Hematopoietic multipotent progenitor cell treated with erythropoietin and hydrocortisone succinate and interleukin-3 and kit ligand, for 17 days (in vitro differentiated cells): ENCODE measurements at regions not wholly inside any gene's neighbourhood (a gene's known extent, or its start where the extent isn't known, plus 50 kb on each side); places are given as distances from the start of the nearest gene placed in this dataset.

Experiments
- DNase-seq: peaks from one replicate; pipeline ENCODE4 v3.0.0-alpha.2; 2015; ENCODE audit warnings: low spot score

GRCh38 chr1:25001125-25001915 is 71.2 kb upstream of the RUNX3 start:
- DNase-seq = no peak

GRCh38 chr1:24999906-25000305 is 69.8 kb upstream of the RUNX3 start:
- DNase-seq = no peak

- DNase-seq = no peak
Measured at GRCh38 chr1:24999426-24999825, 69.3 kb upstream of the RUNX3 start.

GRCh38 chr1:24998563-24999245 is 68.6 kb upstream of the RUNX3 start:
- no peak for DNase-seq

- DNase-seq = no peak
Measured at GRCh38 chr1:24996983-24997893, 67.2 kb upstream of the RUNX3 start.

- no peak for DNase-seq
Measured at GRCh38 chr1:24996456-24996855, 66.4 kb upstream of the RUNX3 start.

- no peak for DNase-seq
Measured at GRCh38 chr1:24995661-24996060, 65.6 kb upstream of the RUNX3 start.

GRCh38 chr1:24995140-24995539 is 65.1 kb upstream of the RUNX3 start:
- no peak for DNase-seq

GRCh38 chr1:24993871-24994580 is 64.0 kb upstream of the RUNX3 start:
- no peak for DNase-seq

- DNase-seq = no peak
Measured at GRCh38 chr1:24992761-24993211, 62.7 kb upstream of the RUNX3 start.

GRCh38 chr1:24992124-24992760 is 62.2 kb upstream of the RUNX3 start:
- DNase-seq = no peak

- DNase-seq = no peak
Measured at GRCh38 chr1:24991697-24992096, 61.6 kb upstream of the RUNX3 start.

- no peak for DNase-seq
Measured at GRCh38 chr1:24990779-24991641, 60.9 kb upstream of the RUNX3 start.

GRCh38 chr1:24990136-24990535 is 60.1 kb upstream of the RUNX3 start:
- DNase-seq = no peak

GRCh38 chr1:24989082-24989481 is 59.0 kb upstream of the RUNX3 start:
- no peak for DNase-seq

- DNase-seq = no peak
Measured at GRCh38 chr1:24988558-24988912, 58.5 kb upstream of the RUNX3 start.

GRCh38 chr1:24987875-24988557 is 57.9 kb upstream of the RUNX3 start:
- DNase-seq = no peak

- DNase-seq = no peak
Measured at GRCh38 chr1:24987424-24987823, 57.3 kb upstream of the RUNX3 start.

GRCh38 chr1:24986372-24986965 is 56.4 kb upstream of the RUNX3 start:
- no peak for DNase-seq
